HG02943 (cell line): ENCODE measurements at regions not wholly inside any gene's neighbourhood (a gene's known extent, or its start where the extent isn't known, plus 50 kb on each side); places are given as distances from the start of the nearest gene placed in this dataset.
"Not testable (repeated sequence)": the region's sequence is repeated elsewhere in the genome, so short reads cannot be mapped to it uniquely, and the experiment has no call there.

Experiments used
- ATAC-seq: cut with Tn5 transposase; IDR thresholded peaks from one replicate; pipeline ENCODE4 v1.9.1; 2021; ENCODE audit warnings: mild to moderate bottlenecking, low read depth, moderate library complexity; ENCODE audit not compliant: unreplicated experiment

DNA sequence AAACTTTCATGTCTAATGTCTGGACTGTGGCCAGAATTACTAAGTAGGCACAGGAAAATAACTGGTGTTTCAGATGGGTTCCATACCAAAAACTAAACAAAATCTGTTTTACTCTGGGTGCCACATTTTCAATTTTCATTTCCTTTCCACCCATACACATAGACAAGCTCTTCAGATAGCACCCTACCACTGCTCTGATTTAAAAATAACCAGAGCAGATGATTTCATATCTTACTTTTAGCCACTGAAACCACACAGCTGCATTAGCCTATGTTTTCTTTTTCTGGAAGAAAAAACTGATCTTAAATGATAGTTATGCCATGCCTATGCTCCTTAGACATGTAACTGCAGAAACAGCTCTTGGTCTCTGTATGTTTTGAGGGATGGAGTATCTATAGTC lies 647.6 kb downstream of the CPS1 start:
- ATAC-seq, result no peak

- no peak for ATAC-seq
Measured at GRCh38 chr2:211204456-211204855, 648.1 kb downstream of the CPS1 start.

DNA sequence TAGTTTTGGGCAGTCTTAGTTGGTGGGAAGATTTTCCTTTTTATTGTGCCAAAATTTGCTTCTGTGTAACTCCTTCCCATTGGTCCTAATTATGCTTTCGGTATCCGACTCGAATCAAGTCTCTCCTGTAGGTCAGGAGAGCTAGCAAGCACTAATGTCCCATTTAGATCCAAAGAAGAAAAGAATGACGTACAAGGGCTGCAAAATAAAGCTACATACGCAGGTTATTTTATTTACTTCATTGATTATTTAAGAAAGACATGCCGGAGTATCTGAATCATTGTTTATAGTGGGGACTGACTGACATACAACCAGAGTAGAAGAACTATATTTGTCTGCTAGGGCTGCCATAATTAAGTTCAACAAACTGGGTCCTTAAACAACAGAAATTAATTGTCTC lies 648.5 kb downstream of the CPS1 start:
- no peak for ATAC-seq

- ATAC-seq, result no peak
Measured at GRCh38 chr2:211205358-211205757, 649.0 kb downstream of the CPS1 start.

DNA sequence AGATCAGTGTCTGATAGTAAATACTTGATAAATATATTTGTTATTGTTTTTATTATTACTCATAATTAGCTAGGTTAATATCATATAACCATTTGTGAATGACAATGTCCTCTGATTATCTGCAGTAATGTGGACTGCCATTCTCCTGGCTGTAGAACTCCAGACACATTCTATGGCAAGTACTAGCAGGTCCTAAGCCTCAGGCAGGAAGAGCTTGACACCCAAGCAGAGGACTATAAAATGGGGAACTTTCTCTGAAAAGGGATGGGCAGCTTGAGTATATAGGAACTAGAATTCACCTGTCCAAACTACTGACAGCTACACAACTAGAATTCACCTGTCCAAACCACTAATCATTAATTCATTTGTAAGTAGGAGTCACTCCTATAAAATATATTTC lies 649.4 kb downstream of the CPS1 start:
- no peak for ATAC-seq

- ATAC-seq, result no peak
Measured at GRCh38 chr2:211216221-211216620, 659.8 kb downstream of the CPS1 start.

DNA sequence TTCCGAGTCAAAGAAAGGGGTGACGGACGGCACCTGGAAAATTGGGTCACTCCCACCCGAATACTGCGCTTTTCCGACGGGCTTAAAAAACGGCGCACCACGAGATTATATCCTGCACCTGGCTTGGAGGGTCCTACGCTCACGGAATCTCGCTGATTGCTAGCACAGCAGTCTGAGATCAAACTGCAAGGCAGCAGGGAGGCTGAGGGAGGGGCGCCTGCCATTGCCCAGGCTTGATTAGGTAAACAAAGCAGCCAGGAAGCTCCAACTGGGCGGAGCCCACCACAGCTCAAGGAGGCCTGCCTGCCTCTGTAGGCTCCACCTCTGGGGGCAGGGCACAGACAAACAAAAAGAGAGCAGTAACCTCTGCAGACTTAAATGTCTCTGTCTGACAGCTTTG lies 663.1 kb downstream of the CPS1 start:
- not testable (repeated sequence) for ATAC-seq

DNA sequence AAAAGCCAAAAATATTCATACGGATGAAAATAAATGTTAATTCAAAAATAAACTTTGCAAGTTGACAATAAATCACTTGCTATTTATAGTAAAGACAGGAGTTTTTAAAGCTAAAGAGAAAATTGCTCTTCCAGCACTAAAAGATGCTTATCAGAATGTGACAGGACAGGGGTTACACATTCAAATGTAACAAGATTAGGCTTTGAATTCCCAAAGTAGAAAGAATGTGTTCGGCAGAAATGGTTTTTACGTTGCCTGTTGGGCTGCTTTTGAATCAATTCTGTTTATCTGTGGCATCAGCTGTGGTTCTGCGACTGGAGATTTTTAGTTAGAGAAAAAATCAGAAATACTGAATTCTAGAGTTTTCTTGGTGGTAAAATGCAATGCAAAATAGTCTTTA lies 669.4 kb downstream of the CPS1 start:
- no peak for ATAC-seq

DNA sequence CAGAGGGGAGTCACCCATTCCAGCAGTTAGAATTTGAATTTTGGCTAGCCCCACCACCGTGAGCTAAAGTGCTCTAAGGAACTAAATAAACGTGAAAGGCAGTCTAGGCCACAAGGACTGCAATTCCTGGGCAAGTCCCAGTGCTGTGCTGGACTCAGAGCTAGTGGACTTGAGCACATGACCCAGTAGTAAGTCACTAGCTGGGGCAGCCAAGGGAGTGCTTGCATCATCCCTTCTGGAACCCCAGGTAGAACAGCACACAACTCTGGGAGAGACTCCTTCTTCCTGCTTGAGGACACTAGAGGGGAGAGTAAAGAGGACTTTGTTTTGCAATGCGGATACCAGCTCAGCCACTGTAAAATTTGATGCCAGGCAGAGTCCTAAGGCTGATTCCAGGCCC lies 672.2 kb downstream of the CPS1 start:
- ATAC-seq, result no peak

- ATAC-seq, result no peak
Measured at GRCh38 chr2:211237586-211238275, 681.3 kb downstream of the CPS1 start.

DNA sequence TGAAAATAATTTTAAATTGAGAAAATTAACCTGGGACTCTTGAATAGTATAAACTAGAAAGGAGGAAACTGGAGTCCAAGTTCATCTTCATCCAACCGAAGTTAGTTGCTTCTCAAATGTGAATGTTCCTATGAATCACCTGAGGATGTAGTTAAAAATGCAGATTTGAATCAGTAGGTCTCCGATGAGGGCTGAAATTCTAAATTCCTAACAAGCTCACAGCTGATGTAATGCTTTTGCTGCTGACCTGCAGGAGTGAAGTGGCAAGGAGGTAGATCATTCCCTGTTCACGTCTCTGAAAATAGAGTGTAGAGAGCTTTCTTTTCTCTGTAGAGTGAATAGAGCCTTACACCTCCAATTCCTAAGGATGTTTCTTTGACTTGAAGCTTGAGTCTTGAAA lies 685.5 kb downstream of the CPS1 start:
- no peak for ATAC-seq

DNA sequence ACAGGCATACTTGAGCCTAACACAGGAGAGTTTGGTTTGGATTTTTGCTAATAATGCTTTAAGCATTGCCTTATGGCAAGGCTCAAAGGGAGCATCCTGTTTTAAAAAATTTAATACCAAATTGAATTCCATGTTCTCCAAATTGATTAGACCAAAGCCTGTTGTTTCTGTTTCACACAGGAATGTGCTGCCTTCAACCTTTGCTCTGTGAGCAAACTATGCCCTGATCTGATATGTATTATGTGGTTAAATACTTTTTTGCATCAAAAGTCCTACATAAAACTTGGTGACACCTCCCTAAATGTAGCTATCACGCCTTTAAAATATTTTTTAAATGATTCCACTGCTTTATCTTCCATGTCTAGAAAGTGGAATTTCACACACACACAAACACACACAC lies 691.4 kb downstream of the CPS1 start:
- no peak for ATAC-seq

DNA sequence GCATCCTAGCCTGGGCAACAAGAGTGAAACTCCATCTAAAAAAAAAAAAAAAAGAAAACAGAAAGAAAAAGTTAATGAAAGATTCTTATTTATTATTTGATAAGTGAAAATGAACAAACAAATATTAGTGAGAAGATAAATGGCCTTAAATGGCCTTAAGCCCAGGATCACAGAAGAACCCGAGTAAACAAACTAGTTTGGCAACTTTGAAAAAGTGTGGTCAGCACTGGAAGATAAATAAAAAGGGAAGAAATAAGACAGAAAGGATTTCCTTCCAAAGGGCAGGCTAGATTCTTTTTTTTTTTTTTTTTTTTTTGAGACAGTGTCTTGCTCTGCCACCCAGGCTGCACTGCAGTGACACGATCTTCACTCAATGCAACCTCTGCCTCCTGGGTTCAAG lies 692.4 kb downstream of the CPS1 start:
- no peak for ATAC-seq

DNA sequence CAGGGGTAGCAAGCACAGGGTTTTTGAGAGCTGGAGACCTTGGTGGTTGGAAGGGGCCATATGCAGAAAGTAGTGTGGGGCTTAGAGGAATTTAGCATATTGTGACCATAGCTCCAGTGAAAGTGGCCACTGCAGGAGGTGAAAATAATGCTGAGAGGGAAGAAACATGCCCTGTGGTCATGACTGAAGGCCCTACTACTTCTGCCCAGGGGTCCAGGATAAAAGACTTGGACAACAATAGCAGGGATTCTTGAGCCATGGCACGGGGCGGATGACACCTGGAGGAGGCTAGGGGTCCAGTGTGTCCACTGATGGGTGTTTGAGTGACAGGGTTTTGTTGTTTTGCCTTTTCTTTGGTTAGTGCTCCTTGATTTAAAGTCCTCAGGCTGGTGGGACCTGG lies 694.6 kb downstream of the CPS1 start:
- no peak for ATAC-seq

GRCh38 chr2:211258646-211259335 lies 702.4 kb downstream of the CPS1 start:
- no peak for ATAC-seq

DNA sequence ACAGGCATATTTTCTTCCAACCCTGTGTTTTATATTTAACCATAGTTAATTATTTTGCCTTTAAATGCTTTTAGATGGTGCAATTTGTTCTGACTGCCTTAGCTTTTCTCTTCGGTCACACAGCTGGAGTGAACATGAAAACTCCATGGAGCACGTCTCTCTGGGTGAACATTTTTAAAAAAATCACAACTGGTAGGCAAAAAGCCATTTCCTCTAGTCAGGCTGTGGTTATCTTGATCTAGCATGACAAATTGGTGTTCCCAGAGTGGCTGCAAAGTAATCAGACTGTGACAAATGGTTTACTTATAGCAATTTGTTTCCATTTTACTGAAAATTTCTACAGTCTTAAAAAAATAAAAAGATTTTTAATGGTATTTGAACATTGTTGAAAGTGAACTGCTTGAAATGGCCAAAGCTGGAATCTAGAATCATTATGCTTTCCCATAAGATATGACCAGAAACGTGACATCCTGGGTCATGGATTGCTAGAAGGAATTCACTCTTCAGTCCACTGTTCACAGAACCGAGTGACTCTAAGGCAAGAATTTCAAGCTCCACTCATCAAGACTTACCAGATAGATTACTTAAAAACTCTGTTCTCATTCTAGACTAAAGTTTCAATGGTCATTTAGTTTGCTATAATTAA lies 703.6 kb downstream of the CPS1 start:
- ATAC-seq, result no peak

- no peak for ATAC-seq
Measured at GRCh38 chr2:211270257-211270656, 713.9 kb downstream of the CPS1 start.

- ATAC-seq, result no peak
Measured at GRCh38 chr2:211281430-211282073, 725.2 kb downstream of the CPS1 start.

DNA sequence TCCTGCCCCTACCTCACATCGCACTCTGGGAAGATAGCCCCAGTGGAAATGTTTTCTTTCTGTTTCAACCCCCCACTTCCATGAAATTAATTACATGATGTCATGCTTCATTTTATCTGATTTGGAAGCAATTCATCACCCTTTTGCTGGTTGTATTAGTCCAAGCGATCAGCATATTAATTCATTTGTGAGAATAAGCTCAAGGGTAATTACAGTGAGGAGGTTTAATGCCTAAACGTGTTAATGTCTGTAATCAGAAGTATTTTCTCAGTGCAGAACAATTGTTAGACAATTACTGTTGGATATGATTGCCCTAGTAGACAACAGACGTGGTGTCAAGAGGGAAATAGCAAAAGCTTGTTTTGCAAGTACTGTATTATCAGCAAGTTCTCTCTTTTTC lies 746.3 kb downstream of the CPS1 start:
- no peak for ATAC-seq

- no peak for ATAC-seq
Measured at GRCh38 chr2:211306929-211307328, 750.5 kb downstream of the CPS1 start.
